ENCODE measurements at regions not wholly inside any gene's neighbourhood (a gene's known extent, or its start where the extent isn't known, plus 50 kb on each side); places are given as distances from the start of the nearest gene placed in this dataset.

DNA sequence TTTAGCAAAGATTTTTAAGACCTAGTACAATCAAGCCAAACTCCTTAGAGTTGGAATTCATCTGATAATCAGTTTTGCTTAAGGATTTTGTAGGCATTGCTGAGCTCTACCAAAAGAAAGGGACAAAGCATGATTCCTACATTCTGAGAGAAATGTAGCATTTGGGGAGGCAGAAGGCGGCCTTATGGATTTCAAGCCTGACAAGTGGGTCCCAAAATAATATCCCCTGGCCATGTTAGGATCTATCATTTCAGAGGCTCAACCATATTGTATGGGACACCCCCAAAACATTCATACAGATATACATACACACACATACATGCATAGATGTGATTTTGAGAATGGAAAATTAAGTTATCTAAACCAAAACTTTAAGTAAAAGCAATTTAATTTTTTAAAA is 257.8 kb upstream of the VLDLR start:
- H3K27ac Mint-ChIP-seq (ENCODE audit: unreplicated experiment) = no peak overlapping the region

DNA sequence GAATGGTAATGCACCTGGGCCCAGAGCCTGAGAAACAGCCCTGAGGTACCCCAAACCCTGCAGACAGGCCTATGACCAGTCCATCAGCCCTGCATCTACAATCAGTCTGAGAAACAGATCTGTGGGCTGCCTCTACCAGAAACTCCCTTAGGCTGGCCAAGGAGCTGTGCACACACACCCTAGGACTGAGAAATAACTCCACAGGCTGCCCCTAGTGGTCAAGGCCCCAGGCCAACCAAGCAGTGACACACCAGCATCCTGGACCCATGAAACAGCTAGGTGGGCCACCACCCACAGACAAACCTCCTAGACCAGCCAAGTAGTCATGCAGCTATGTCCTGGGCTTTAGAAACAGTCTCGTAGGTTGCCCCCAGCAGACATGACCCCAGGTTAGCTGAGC is 253.6 kb upstream of the VLDLR start:
- H3K27ac Mint-ChIP-seq (ENCODE audit: unreplicated experiment) = no peak overlapping the region
- peaks cover under 1% of the 10 kb centered on the region for H3K4me1 Mint-ChIP-seq (ENCODE audit: low read depth, unreplicated experiment)
- peaks cover under 1% of the 10 kb centered on the region for H3K27me3 Mint-ChIP-seq (ENCODE audit: unreplicated experiment)
- no peak for DNase-seq
- TF ChIP-seq, protein P1, sequence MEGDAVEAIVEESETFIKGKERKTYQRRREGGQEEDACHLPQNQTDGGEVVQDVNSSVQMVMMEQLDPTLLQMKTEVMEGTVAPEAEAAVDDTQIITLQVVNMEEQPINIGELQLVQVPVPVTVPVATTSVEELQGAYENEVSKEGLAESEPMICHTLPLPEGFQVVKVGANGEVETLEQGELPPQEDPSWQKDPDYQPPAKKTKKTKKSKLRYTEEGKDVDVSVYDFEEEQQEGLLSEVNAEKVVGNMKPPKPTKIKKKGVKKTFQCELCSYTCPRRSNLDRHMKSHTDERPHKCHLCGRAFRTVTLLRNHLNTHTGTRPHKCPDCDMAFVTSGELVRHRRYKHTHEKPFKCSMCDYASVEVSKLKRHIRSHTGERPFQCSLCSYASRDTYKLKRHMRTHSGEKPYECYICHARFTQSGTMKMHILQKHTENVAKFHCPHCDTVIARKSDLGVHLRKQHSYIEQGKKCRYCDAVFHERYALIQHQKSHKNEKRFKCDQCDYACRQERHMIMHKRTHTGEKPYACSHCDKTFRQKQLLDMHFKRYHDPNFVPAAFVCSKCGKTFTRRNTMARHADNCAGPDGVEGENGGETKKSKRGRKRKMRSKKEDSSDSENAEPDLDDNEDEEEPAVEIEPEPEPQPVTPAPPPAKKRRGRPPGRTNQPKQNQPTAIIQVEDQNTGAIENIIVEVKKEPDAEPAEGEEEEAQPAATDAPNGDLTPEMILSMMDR (IDR thresholded peaks at IDR 0.05; ENCODE audit: partially characterized antibody, unreplicated experiment) = no peak
- peaks cover 2% of the 10 kb centered on the region for H3K9me3 Mint-ChIP-seq (ENCODE audit: unreplicated experiment)
- no peak overlapping the region for H3K4me3 Mint-ChIP-seq (ENCODE audit: unreplicated experiment)
- H3K36me3 Mint-ChIP-seq (ENCODE audit: unreplicated experiment) = peaks cover 6% of the 10 kb centered on the region

More for the DNA sequence above, 257.8 kb upstream of the VLDLR start:
- H3K9me3 Mint-ChIP-seq (ENCODE audit: unreplicated experiment) = peaks cover 2% of the 10 kb centered on the region
- H3K4me3 Mint-ChIP-seq (ENCODE audit: unreplicated experiment) = no peak overlapping the region
- no peak for DNase-seq
- TF ChIP-seq, protein P1 (IDR thresholded peaks at IDR 0.05; ENCODE audit: partially characterized antibody, unreplicated experiment) = no peak
- peaks cover 16% of the 10 kb centered on the region for H3K4me1 Mint-ChIP-seq (ENCODE audit: low read depth, unreplicated experiment)
- peaks cover 5% of the 10 kb centered on the region for H3K27me3 Mint-ChIP-seq (ENCODE audit: unreplicated experiment)
- H3K36me3 Mint-ChIP-seq (ENCODE audit: unreplicated experiment) = no peaks in the 10 kb centered on the region

DNA sequence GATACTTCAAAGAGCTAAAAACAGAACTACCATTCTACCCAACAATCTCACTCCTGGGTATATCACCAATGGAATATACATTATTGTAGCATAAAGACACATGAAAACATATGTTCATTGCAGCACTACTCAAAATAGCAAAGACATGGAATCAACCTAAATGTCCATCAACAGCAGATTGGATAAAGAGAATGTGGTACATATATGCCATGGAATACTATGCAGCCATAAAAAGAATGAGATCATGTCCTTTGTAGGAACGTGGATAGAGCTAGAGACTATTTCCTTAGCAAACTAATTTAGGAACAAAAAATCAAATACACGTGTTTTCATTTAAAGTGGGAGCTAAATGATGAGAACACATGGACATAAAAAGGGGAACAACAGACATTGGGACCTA is 247.9 kb upstream of the VLDLR start:
- H3K27ac Mint-ChIP-seq (ENCODE audit: unreplicated experiment) = no peak overlapping the region
- peaks cover 10% of the 10 kb centered on the region for H3K36me3 Mint-ChIP-seq (ENCODE audit: unreplicated experiment)
- TF ChIP-seq, protein P1 (IDR thresholded peaks at IDR 0.05; ENCODE audit: partially characterized antibody, unreplicated experiment) = no peak
- DNase-seq = no peak
- no peaks in the 10 kb centered on the region for H3K9me3 Mint-ChIP-seq (ENCODE audit: unreplicated experiment)
- no peak overlapping the region for H3K4me3 Mint-ChIP-seq (ENCODE audit: unreplicated experiment)
- H3K27me3 Mint-ChIP-seq (ENCODE audit: unreplicated experiment) = no peaks in the 10 kb centered on the region
- no peaks in the 10 kb centered on the region for H3K4me1 Mint-ChIP-seq (ENCODE audit: low read depth, unreplicated experiment)

DNA sequence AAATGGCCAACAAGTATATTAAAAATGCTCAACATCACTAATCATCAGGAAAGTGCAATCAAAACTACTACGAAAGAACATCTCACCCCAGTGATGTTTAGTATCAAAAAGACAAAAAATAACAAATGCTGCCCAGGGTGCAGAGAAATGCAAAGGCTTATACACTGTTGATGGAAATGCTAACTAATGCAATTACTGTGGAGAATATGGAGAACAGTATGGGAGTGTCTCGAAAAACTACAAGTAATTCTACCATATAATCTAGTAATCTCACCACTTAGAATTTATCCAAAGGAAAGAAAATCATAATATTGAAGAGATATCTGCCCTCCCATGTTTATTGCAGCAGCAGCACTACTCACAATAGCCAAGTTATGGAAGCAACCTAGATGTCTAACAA is 246.5 kb upstream of the VLDLR start:
- no peaks in the 10 kb centered on the region for H3K4me1 Mint-ChIP-seq (ENCODE audit: low read depth, unreplicated experiment)
- TF ChIP-seq, protein P1 (IDR thresholded peaks at IDR 0.05; ENCODE audit: partially characterized antibody, unreplicated experiment) = no peak
- no peaks in the 10 kb centered on the region for H3K9me3 Mint-ChIP-seq (ENCODE audit: unreplicated experiment)
- H3K36me3 Mint-ChIP-seq (ENCODE audit: unreplicated experiment) = peaks cover 10% of the 10 kb centered on the region
- no peaks in the 10 kb centered on the region for H3K27me3 Mint-ChIP-seq (ENCODE audit: unreplicated experiment)
- no peak for DNase-seq
- no peak overlapping the region for H3K4me3 Mint-ChIP-seq (ENCODE audit: unreplicated experiment)
- H3K27ac Mint-ChIP-seq (ENCODE audit: unreplicated experiment) = no peak overlapping the region

DNA sequence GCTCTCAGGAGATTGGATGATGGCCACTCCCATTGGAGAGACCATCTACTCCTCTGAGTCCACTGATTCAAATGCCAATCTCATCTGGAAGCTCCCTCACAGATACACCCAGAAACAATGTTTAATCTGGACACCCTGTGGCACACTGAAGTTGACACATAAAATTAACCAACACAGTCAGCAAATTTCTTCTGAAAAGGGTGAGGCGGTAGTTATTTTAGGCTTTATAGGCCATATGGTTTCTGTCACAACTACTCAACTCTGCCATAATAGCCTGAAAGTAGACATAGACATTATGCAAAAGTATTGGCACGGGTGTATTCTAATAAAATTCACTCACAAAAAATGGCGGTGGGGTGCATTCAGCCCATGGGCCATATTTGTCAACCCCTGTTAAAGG is 244.5 kb upstream of the VLDLR start:
- Mint-ChIP-seq H3K4me1 (ENCODE audit: low read depth, unreplicated experiment) (no peaks in the 10 kb centered on the region), H3K36me3 (ENCODE audit: unreplicated experiment) (peaks cover 10% of the 10 kb centered on the region), H3K27me3 (ENCODE audit: unreplicated experiment) (no peaks in the 10 kb centered on the region), H3K4me3 (ENCODE audit: unreplicated experiment) (no peak overlapping the region), H3K9me3 (ENCODE audit: unreplicated experiment) (no peaks in the 10 kb centered on the region), H3K27ac (ENCODE audit: unreplicated experiment) (no peak overlapping the region)
- TF ChIP-seq, protein P1 (IDR thresholded peaks at IDR 0.05; ENCODE audit: partially characterized antibody, unreplicated experiment) = no peak
- no peak for DNase-seq

Data from glutamatergic neuron (in vitro differentiated cells).